ENCODE measurements at regions not wholly inside any gene's neighbourhood (a gene's known extent, or its start where the extent isn't known, plus 50 kb on each side); places are given as distances from the start of the nearest gene placed in this dataset.
"Not testable (repeated sequence)": the region's sequence is repeated elsewhere in the genome, so short reads cannot be mapped to it uniquely, and the experiment has no call there.

DNA sequence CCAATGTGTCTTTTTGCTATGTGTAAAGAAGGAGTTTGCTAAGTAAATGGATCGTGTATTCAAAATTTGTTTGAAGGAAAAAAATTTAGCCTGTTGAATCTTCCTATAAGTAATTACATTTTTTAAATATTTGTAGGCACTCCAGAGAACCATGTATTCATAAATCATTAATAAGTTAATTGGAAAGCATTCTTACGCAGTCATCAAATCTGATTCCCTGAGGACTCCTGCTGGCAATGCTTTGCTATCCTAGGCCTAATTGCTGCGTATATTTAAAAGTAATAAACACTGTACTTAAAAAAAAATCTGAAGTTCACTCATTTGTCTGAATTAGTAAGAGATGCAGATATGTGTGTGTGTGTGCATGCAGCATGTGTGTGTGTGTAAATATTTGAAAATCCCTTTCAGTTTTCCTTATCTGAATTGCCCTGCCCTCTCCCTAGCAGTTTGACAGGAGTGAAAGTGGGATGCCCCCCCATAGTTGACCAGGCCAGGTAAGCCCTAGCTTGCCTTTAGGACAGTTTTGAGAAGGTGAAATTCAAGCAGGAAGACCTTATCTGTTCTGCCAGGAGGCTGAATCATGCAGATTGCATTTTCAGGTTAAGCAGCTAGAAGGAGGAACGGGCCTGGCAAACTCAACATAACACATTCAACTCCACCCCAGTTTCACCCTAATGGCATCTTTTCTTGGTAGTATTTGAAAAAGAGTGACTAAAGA, 81.2 kb upstream of the DNAH5 start:
- no peaks in the 10 kb centered on the region for H3K4me1 ChIP-seq (ENCODE audit: low read depth, poor library complexity, severe bottlenecking)
- no peaks in the 10 kb centered on the region for H3K79me2 ChIP-seq (ENCODE audit: insufficient read depth, low read depth)
- no peaks in the 10 kb centered on the region for H4K20me1 ChIP-seq (ENCODE audit: insufficient read depth)
- no peak overlapping the region for H3K4me3 ChIP-seq (IDR thresholded peaks at IDR 0.05; ENCODE audit: insufficient read depth, low read depth, low read length)
- H2AFZ ChIP-seq (ENCODE audit: low read depth) = no peak overlapping the region
- H3K9ac ChIP-seq = no peak overlapping the region
- TF ChIP-seq, protein P1, sequence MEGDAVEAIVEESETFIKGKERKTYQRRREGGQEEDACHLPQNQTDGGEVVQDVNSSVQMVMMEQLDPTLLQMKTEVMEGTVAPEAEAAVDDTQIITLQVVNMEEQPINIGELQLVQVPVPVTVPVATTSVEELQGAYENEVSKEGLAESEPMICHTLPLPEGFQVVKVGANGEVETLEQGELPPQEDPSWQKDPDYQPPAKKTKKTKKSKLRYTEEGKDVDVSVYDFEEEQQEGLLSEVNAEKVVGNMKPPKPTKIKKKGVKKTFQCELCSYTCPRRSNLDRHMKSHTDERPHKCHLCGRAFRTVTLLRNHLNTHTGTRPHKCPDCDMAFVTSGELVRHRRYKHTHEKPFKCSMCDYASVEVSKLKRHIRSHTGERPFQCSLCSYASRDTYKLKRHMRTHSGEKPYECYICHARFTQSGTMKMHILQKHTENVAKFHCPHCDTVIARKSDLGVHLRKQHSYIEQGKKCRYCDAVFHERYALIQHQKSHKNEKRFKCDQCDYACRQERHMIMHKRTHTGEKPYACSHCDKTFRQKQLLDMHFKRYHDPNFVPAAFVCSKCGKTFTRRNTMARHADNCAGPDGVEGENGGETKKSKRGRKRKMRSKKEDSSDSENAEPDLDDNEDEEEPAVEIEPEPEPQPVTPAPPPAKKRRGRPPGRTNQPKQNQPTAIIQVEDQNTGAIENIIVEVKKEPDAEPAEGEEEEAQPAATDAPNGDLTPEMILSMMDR (conservative IDR thresholded peaks at IDR 0.05; ENCODE audit: low read depth, low read length) = no peak
- no peak overlapping the region for H3K4me2 ChIP-seq
- no peaks in the 10 kb centered on the region for H3K36me3 ChIP-seq (ENCODE audit: insufficient read depth)
- H3K27me3 ChIP-seq (ENCODE audit: insufficient read depth, low read depth) = no peaks in the 10 kb centered on the region
- H3K27ac ChIP-seq = no peak overlapping the region

DNA sequence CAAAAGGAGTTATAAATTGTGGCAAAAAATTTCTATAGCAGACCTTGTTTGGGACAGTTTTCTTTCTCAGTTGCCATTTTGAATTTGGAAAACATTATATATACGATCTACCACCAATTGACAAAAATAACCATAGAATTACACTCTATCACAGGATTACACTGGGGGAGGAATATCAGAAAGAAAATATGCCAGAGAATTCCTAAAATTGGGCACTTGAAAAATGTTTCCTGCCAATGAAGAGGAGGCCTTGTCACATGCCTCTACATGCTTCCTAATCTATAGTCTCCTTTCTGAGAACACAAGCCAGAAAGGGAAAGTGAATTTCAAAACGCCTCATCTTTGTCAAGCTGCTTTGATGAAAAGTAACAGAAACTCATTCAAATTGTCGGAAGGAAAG, 78.5 kb upstream of the DNAH5 start:
- TF ChIP-seq, protein P1 (conservative IDR thresholded peaks at IDR 0.05; ENCODE audit: low read depth, low read length) = no peak
- H2AFZ ChIP-seq (ENCODE audit: low read depth) = no peak overlapping the region
- no peak overlapping the region for H3K4me3 ChIP-seq (IDR thresholded peaks at IDR 0.05; ENCODE audit: insufficient read depth, low read depth, low read length)
- H3K27ac ChIP-seq = no peak overlapping the region
- no peaks in the 10 kb centered on the region for H3K79me2 ChIP-seq (ENCODE audit: insufficient read depth, low read depth)
- no peak overlapping the region for H3K9ac ChIP-seq
- H4K20me1 ChIP-seq (ENCODE audit: insufficient read depth) = no peaks in the 10 kb centered on the region
- H3K36me3 ChIP-seq (ENCODE audit: insufficient read depth) = no peaks in the 10 kb centered on the region
- H3K27me3 ChIP-seq (ENCODE audit: insufficient read depth, low read depth) = no peaks in the 10 kb centered on the region
- H3K4me2 ChIP-seq = no peak overlapping the region
- no peaks in the 10 kb centered on the region for H3K4me1 ChIP-seq (ENCODE audit: low read depth, poor library complexity, severe bottlenecking)

DNA sequence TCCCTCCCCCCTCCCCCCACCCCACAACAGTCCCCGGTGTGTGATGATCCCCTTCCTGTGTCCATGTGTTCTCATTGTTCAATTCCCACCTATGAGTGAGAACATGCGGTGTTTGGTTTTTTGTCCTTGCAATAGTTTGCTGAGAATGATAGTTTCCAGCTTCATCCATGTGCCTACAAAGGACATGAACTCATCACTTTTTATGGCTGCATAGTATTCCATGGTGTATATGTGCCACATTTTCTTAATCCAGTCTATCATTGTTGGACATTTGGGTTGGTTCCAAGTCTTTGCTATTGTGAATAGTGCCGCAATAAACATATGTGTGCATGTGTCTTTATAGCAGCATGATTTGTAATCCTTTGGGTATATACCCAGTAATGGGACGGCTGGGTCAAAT, 76.5 kb upstream of the DNAH5 start:
- H3K27me3 ChIP-seq (ENCODE audit: insufficient read depth, low read depth); H3K36me3 ChIP-seq (ENCODE audit: insufficient read depth); H3K9ac ChIP-seq; H3K79me2 ChIP-seq (ENCODE audit: insufficient read depth, low read depth); H3K4me3 ChIP-seq (IDR thresholded peaks at IDR 0.05; ENCODE audit: insufficient read depth, low read depth, low read length); H3K27ac ChIP-seq; H3K4me1 ChIP-seq (ENCODE audit: low read depth, poor library complexity, severe bottlenecking); H2AFZ ChIP-seq (ENCODE audit: low read depth); H3K4me2 ChIP-seq; H4K20me1 ChIP-seq (ENCODE audit: insufficient read depth): not testable (repeated sequence)

DNA sequence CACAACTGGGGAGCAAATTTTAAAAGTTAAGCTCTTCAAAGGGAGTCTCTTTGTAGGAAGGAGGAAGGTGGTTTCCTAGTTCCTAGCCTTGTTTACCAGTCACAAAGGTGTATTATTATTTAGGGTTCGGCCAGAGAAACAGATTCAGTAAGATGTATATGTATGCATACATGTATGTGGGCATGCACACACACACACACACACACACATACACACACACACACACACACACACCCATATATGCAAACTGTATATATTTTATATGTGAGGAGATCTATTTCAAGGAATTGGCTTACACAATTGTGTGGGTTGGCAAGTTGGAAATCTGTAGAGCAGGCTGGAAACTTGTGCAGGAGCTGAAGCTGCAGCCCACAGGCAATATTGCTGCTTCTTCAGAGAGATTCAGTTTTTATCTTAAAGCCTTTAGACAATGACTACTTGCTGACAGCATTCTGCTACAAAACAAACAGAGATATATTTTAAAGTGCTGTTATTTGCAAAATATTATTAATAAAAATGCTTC, 75.3 kb upstream of the DNAH5 start:
- TF ChIP-seq, protein P1 (conservative IDR thresholded peaks at IDR 0.05; ENCODE audit: low read depth, low read length) = no peak
- Histone ChIP-seq H3K4me2 (no peak overlapping the region), H3K79me2 (ENCODE audit: insufficient read depth, low read depth) (no peaks in the 10 kb centered on the region), H3K36me3 (ENCODE audit: insufficient read depth) (no peaks in the 10 kb centered on the region), H4K20me1 (ENCODE audit: insufficient read depth) (no peaks in the 10 kb centered on the region), H3K27me3 (ENCODE audit: insufficient read depth, low read depth) (no peaks in the 10 kb centered on the region), H3K4me3 (IDR thresholded peaks at IDR 0.05; ENCODE audit: insufficient read depth, low read depth, low read length) (no peak overlapping the region), H3K9ac (no peak overlapping the region), H2AFZ (ENCODE audit: low read depth) (no peak overlapping the region), H3K27ac (no peak overlapping the region), H3K4me1 (ENCODE audit: low read depth, poor library complexity, severe bottlenecking) (no peaks in the 10 kb centered on the region)

DNA sequence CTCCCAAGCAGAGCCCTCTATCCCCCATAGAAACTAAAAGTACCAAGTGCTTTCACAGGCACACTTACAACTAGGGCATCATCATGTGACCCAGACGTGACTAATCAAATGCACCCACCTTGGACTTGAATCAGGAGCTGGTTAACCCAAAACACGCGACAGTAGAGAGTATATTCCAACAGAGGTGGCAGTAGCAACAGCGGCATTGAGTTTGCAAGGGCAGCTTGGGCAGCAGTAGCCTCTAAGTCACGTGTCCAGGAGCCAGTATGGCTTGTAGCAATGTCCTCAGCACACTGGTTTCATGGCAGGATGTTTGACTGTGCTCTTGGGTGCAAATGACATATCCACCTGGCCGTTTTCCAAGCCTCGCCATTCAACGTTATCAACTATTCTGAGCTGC, 73.4 kb upstream of the DNAH5 start:
- Histone ChIP-seq H3K4me2 (no peak overlapping the region), H4K20me1 (ENCODE audit: insufficient read depth) (no peaks in the 10 kb centered on the region), H3K27me3 (ENCODE audit: insufficient read depth, low read depth) (no peaks in the 10 kb centered on the region), H3K4me3 (IDR thresholded peaks at IDR 0.05; ENCODE audit: insufficient read depth, low read depth, low read length) (no peak overlapping the region), H3K79me2 (ENCODE audit: insufficient read depth, low read depth) (no peaks in the 10 kb centered on the region), H3K36me3 (ENCODE audit: insufficient read depth) (no peaks in the 10 kb centered on the region), H3K4me1 (ENCODE audit: low read depth, poor library complexity, severe bottlenecking) (no peaks in the 10 kb centered on the region), H3K27ac (no peak overlapping the region), H3K9ac (no peak overlapping the region), H2AFZ (ENCODE audit: low read depth) (no peak overlapping the region)
- TF ChIP-seq, protein P1 (conservative IDR thresholded peaks at IDR 0.05; ENCODE audit: low read depth, low read length) = no peak
